Activated CD4-positive, alpha-beta T cell treated with anti-CD3 and anti-CD28 coated beads for 48 hours (primary cell): ENCODE measurements at regions not wholly inside any gene's neighbourhood (a gene's known extent, or its start where the extent isn't known, plus 50 kb on each side); places are given as distances from the start of the nearest gene placed in this dataset.
"Not testable (repeated sequence)": the region's sequence is repeated elsewhere in the genome, so short reads cannot be mapped to it uniquely, and the experiment has no call there.

Source experiments
- DNase-seq: peaks from one replicate; pipeline ENCODE4 v3.0.0-alpha.2; 2020

- DNase-seq = no peak
These were observed 55.0 kb upstream of the IL33 start for GRCh38 chr9:6160579-6160978.

- DNase-seq = no peak
These were observed 62.2 kb upstream of the IL33 start for GRCh38 chr9:6153425-6153824.

- no peak for DNase-seq
These were observed 62.8 kb upstream of the IL33 start for GRCh38 chr9:6152788-6153187.

- DNase-seq = no peak
These were observed 65.1 kb upstream of the IL33 start for GRCh38 chr9:6150483-6150882.

- no peak for DNase-seq
These were observed 66.3 kb upstream of the IL33 start for GRCh38 chr9:6149315-6149714.

- no peak for DNase-seq
These were observed 67.8 kb upstream of the IL33 start for GRCh38 chr9:6147846-6148245.

- no peak for DNase-seq
These were observed 70.7 kb upstream of the IL33 start for GRCh38 chr9:6144947-6145346.

- no peak for DNase-seq
These were observed 72.7 kb upstream of the IL33 start for GRCh38 chr9:6142799-6143454.

GRCh38 chr9:6135780-6136179, 79.8 kb upstream of the IL33 start:
- not testable (repeated sequence) for DNase-seq

GRCh38 chr9:6134661-6135180, 80.9 kb upstream of the IL33 start:
- no peak for DNase-seq

GRCh38 chr9:6133346-6134063, 82.1 kb upstream of the IL33 start:
- DNase-seq = no peak

- DNase-seq = no peak
These were observed 83.0 kb upstream of the IL33 start for GRCh38 chr9:6132650-6133049.

- DNase-seq = no peak
These were observed 87.6 kb upstream of the IL33 start for GRCh38 chr9:6128030-6128429.

- no peak for DNase-seq
These were observed 89.2 kb upstream of the IL33 start for GRCh38 chr9:6126377-6126776.

- DNase-seq = no peak
These were observed 92.2 kb upstream of the IL33 start for GRCh38 chr9:6123416-6123815.

GRCh38 chr9:6121707-6122106, 93.9 kb upstream of the IL33 start:
- no peak for DNase-seq

GRCh38 chr9:6114424-6114823, 99.0 kb upstream of the RANBP6 start:
- DNase-seq = no peak

- no peak for DNase-seq
These were observed 98.4 kb upstream of the RANBP6 start for GRCh38 chr9:6113819-6114218.

- no peak for DNase-seq
These were observed 97.9 kb upstream of the RANBP6 start for GRCh38 chr9:6113312-6113711.

GRCh38 chr9:6109986-6110385, 94.6 kb upstream of the RANBP6 start:
- DNase-seq = no peak

- no peak for DNase-seq
These were observed 94.1 kb upstream of the RANBP6 start for GRCh38 chr9:6109571-6109970.

GRCh38 chr9:6106711-6107339, 91.4 kb upstream of the RANBP6 start:
- no peak for DNase-seq

GRCh38 chr9:6105738-6106137, 90.3 kb upstream of the RANBP6 start:
- no peak for DNase-seq

- not testable (repeated sequence) for DNase-seq
These were observed 89.0 kb upstream of the RANBP6 start for GRCh38 chr9:6104406-6104805.
